A549 (cell line): ENCODE measurements at regions not wholly inside any gene's neighbourhood (a gene's known extent, or its start where the extent isn't known, plus 50 kb on each side); places are given as distances from the start of the nearest gene placed in this dataset.
"Not testable (repeated sequence)": the region's sequence is repeated elsewhere in the genome, so short reads cannot be mapped to it uniquely, and the experiment has no call there.

ENCODE experiments used
- ATAC-seq, 2 experiments: fragments of 200-7000 bp in 1 of 2; fragments of >200 bp in 1 of 2; cut with Nextera tagmentation in 1 of 2; cut with Tn5 transposase in 1 of 2; 3 replicates each; pipeline versions ENCODE4 v1.8.0 to v1.9.1; 2018 to 2020; ENCODE audit warnings: mild to moderate bottlenecking in 1 of 2, moderate library complexity in 1 of 2
- CTCF ChIA-PET: fragments of 300-600 bp; sonication (Branson Sonifier 250); formaldehyde crosslinking; extraction: SDS; loops from one replicate; lab custom pipeline; 2021; ENCODE audit warnings: antibody characterized with exemption, inconsistent platforms; lab: Yijun Ruan, JAX
- POLR2A ChIA-PET: fragments of 350-600 bp; formaldehyde crosslinking; extraction: SDS; loops from one replicate; lab custom pipeline; 2021; ENCODE audit warnings: antibody characterized with exemption, inconsistent platforms; lab: Yijun Ruan, JAX
- DNase-seq, 2 experiments: peaks; one replicate each; pipeline versions ENCODE4 v3.0.0 to v3.0.0-alpha.2; 2011 to 2016; ENCODE audit warnings: low read depth in 1 of 2, low spot score in 1 of 2
- FAIRE-seq: peaks from 2 replicates; lab custom pipeline; 2011; peaks lifted over from hg19 to GRCh38; lab: Jason Lieb, UNC
- H3K27ac ChIP-seq, 2 experiments: fragments of >200 bp; sonication (Bioruptor Twin); formaldehyde crosslinking; 3 replicates each; pipeline ENCODE4 v1.5.1; 2016 to 2017
- H3K4me1 ChIP-seq: fragments of >200 bp; sonication (Bioruptor Twin); formaldehyde crosslinking; 3 replicates; pipeline ENCODE4 v1.6.1; 2016
- H3K4me2 ChIP-seq: fragments of >200 bp; sonication (Bioruptor Twin); formaldehyde crosslinking; 3 replicates; pipeline ENCODE4 v1.6.1; 2016
- H3K4me3 ChIP-seq: fragments of >200 bp; sonication (Bioruptor Twin); formaldehyde crosslinking; 3 replicates; pipeline ENCODE4 v1.5.1; 2016
- H3K9me3 ChIP-seq: fragments of >200 bp; sonication (Bioruptor Twin); formaldehyde crosslinking; 3 replicates; pipeline ENCODE4 v1.6.1; 2016
- CBX2 ChIP-seq: fragments of 200-600 bp; sonication (generic); IDR thresholded peaks from 2 replicates; pipeline ENCODE4 v1.6.1; 2016; ENCODE audit warnings: low read depth, mild to moderate bottlenecking, borderline replicate concordance
- CHD4 ChIP-seq: fragments of 200-600 bp; sonication (generic); IDR thresholded peaks from 2 replicates; pipeline ENCODE4 v1.6.1; 2016; ENCODE audit warnings: antibody characterized with exemption, mild to moderate bottlenecking, borderline replicate concordance
- EP300 ChIP-seq, 2 experiments: fragments of >200 bp; sonication (Bioruptor Twin); formaldehyde crosslinking; IDR thresholded peaks; 2 replicates in 1 of 2; 3 replicates in 1 of 2; pipeline ENCODE4 v1.6.1; 2016 to 2017
- FOXS1 ChIP-seq: fragments of 250-450 bp; sonication (Bioruptor Pico); IDR thresholded peaks from 2 replicates; pipeline ENCODE4 v1.5.0; 2020; ENCODE audit warnings: mild to moderate bottlenecking, moderate library complexity
- HDAC2 ChIP-seq: fragments of 200-600 bp; sonication (generic); IDR thresholded peaks from 2 replicates; pipeline ENCODE4 v1.6.1; 2016
- HOXB5 ChIP-seq: fragments of 250-450 bp; sonication (Bioruptor Pico); IDR thresholded peaks from 2 replicates; pipeline ENCODE4 v1.5.0; 2020; ENCODE audit warnings: mild to moderate bottlenecking, moderate library complexity
- MAFK ChIP-seq: fragments of 450-650 bp; IDR thresholded peaks from 2 replicates; pipeline ENCODE4 v1.6.1; 2014; ENCODE audit not compliant: partially characterized antibody
- NFE2L2 ChIP-seq: fragments of 150-350 bp; conservative IDR thresholded peaks from 2 replicates; pipeline ENCODE4 v1.6.1; 2014; ENCODE audit warnings: low read length
- NPAS2 ChIP-seq: fragments of 250-450 bp; sonication (Bioruptor Pico); IDR thresholded peaks from 2 replicates; pipeline ENCODE4 v1.8.0; 2022; ENCODE audit warnings: mild to moderate bottlenecking, moderate library complexity, borderline replicate concordance
- NR3C1 ChIP-seq: fragments of >200 bp; sonication (Bioruptor Twin); formaldehyde crosslinking; IDR thresholded peaks from 3 replicates; pipeline ENCODE4 v1.6.1; 2017
- SMC3 ChIP-seq: fragments of >200 bp; sonication (Bioruptor Twin); formaldehyde crosslinking; IDR thresholded peaks from 3 replicates; pipeline ENCODE4 v1.6.1; 2018; ENCODE audit warnings: inconsistent platforms
- ZSCAN20 ChIP-seq: fragments of 250-450 bp; sonication (Bioruptor Pico); IDR thresholded peaks from 2 replicates; pipeline ENCODE4 v1.8.0; 2022; ENCODE audit warnings: mild to moderate bottlenecking, moderate library complexity
- WGBS: methylation state at CpG from one replicate; pipeline ENCODE4 v1.1.6; 2017; ENCODE audit errors: missing lambda C conversion rate; 5-methylcytosine and 5-hydroxymethylcytosine counted together
- TF ChIP-seq, protein P1 (sequence below): fragments of 250-450 bp; sonication (Bioruptor Pico); IDR thresholded peaks from 2 replicates; pipeline ENCODE4 v1.5.0; 2020; ENCODE audit warnings: low read depth, mild to moderate bottlenecking, moderate library complexity
- TF ChIP-seq, protein P2 (sequence below): fragments of >200 bp; sonication (Bioruptor Twin); formaldehyde crosslinking; IDR thresholded peaks from 3 replicates; pipeline ENCODE4 v1.6.1; 2016
- TF ChIP-seq, protein P3 (sequence below): fragments of 150-350 bp; IDR thresholded peaks from 2 replicates; pipeline ENCODE4 v1.6.1; 2014; ENCODE audit warnings: low read depth, mild to moderate bottlenecking, low read length
- TF ChIP-seq, protein P4 (sequence below): fragments of >200 bp; sonication (Bioruptor Twin); formaldehyde crosslinking; IDR thresholded peaks from 3 replicates; pipeline ENCODE4 v1.5.1; 2016

DNA sequence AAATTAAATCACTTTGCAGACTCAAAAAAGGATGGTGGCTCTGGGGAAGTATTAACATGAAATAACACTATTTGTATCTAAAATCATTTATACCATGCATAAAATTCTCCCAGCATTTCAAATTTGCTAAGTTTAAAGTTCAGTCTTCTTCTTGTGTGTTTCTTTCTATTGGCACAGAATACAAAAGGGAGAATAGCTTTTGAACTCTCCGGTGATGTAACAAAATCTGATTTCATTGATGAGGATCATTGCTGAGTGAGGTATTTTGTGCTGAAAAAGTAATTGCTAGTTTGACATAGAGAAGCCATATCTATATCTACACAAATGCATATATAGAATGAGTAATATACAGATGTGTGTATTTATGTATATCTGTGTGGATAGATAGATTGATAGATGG, 174.8 kb downstream of the LACC1 start:
- Histone ChIP-seq H3K4me3 (no peak overlapping the region), H3K9me3 (no peaks in the 10 kb centered on the region), H3K4me1 (peaks cover 38% of the 10 kb centered on the region), H3K4me2 (no peak overlapping the region), H3K27ac (no peak overlapping the region)
- 100% methylated on average over 1 of the region's 1 CpG for WGBS
- no peak for ATAC-seq
- CTCF ChIA-PET, result no interaction called here
- FAIRE-seq, result no peak
- POLR2A ChIA-PET, result no interaction called here
- DNase-seq, result no peak
- TF ChIP-seq FOXS1 (CRISPR knock-in tag) (no peak), SMC3 (no peak), CBX2 (no peak), MAFK (no peak), HDAC2 (no peak), HOXB5 (CRISPR knock-in tag) (no peak), ZSCAN20 (CRISPR knock-in tag) (no peak), NPAS2 (CRISPR knock-in tag) (no peak), NR3C1 (no peak), NFE2L2 (no peak), EP300 (IDR thresholded peaks at IDR 0.05) (no peak), CHD4 (no peak)
- TF ChIP-seq, protein P1, sequence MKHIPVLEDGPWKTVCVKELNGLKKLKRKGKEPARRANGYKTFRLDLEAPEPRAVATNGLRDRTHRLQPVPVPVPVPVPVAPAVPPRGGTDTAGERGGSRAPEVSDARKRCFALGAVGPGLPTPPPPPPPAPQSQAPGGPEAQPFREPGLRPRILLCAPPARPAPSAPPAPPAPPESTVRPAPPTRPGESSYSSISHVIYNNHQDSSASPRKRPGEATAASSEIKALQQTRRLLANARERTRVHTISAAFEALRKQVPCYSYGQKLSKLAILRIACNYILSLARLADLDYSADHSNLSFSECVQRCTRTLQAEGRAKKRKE (CRISPR knock-in tag), result no peak
- TF ChIP-seq, protein P2, sequence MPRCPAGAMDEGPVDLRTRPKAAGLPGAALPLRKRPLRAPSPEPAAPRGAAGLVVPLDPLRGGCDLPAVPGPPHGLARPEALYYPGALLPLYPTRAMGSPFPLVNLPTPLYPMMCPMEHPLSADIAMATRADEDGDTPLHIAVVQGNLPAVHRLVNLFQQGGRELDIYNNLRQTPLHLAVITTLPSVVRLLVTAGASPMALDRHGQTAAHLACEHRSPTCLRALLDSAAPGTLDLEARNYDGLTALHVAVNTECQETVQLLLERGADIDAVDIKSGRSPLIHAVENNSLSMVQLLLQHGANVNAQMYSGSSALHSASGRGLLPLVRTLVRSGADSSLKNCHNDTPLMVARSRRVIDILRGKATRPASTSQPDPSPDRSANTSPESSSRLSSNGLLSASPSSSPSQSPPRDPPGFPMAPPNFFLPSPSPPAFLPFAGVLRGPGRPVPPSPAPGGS, result no peak
- TF ChIP-seq, protein P3, sequence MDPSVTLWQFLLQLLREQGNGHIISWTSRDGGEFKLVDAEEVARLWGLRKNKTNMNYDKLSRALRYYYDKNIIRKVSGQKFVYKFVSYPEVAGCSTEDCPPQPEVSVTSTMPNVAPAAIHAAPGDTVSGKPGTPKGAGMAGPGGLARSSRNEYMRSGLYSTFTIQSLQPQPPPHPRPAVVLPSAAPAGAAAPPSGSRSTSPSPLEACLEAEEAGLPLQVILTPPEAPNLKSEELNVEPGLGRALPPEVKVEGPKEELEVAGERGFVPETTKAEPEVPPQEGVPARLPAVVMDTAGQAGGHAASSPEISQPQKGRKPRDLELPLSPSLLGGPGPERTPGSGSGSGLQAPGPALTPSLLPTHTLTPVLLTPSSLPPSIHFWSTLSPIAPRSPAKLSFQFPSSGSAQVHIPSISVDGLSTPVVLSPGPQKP, result no peak
- TF ChIP-seq, protein P4, sequence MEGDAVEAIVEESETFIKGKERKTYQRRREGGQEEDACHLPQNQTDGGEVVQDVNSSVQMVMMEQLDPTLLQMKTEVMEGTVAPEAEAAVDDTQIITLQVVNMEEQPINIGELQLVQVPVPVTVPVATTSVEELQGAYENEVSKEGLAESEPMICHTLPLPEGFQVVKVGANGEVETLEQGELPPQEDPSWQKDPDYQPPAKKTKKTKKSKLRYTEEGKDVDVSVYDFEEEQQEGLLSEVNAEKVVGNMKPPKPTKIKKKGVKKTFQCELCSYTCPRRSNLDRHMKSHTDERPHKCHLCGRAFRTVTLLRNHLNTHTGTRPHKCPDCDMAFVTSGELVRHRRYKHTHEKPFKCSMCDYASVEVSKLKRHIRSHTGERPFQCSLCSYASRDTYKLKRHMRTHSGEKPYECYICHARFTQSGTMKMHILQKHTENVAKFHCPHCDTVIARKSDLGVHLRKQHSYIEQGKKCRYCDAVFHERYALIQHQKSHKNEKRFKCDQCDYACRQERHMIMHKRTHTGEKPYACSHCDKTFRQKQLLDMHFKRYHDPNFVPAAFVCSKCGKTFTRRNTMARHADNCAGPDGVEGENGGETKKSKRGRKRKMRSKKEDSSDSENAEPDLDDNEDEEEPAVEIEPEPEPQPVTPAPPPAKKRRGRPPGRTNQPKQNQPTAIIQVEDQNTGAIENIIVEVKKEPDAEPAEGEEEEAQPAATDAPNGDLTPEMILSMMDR, result no peak
- TF ChIP-seq, all 56 proteins: peak for 0

DNA sequence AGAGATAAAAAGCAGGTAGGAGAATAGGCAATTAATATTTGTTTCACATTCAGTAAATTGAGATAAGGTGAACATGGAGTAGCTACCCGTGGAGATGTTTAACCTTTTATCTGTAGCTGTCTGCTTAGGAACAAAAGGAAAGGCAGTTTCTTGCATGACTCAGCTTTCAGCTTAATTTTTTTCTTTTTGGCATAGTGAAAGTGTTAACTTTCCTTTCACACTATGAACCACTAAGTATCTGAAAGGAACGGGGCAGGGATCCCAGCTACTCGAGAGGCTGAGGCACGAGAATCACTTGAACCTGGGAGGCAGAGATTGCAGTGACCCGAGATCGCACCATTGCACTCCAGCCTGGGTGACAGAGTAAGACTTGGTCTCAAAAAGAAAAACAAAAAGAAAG, 176.0 kb downstream of the LACC1 start:
- DNase-seq, H3K4me3 ChIP-seq, CTCF ChIA-PET, FAIRE-seq, H3K9me3 ChIP-seq, ATAC-seq: not testable (repeated sequence)
- WGBS, result 34% methylated on average over 6 of the region's 6 CpGs
- POLR2A ChIA-PET, result interaction anchor here (0.7 kb wide), 1 partner anchor 381 kb away, joined by 4 read pairs; no protein-coding TSS in a partner anchor
- peaks cover 37% of the 10 kb centered on the region for H3K4me1 ChIP-seq
- peak overlapping the region; percentile 46 to 70 for H3K27ac ChIP-seq
- peak overlapping the region; percentile 60 for H3K4me2 ChIP-seq

DNA sequence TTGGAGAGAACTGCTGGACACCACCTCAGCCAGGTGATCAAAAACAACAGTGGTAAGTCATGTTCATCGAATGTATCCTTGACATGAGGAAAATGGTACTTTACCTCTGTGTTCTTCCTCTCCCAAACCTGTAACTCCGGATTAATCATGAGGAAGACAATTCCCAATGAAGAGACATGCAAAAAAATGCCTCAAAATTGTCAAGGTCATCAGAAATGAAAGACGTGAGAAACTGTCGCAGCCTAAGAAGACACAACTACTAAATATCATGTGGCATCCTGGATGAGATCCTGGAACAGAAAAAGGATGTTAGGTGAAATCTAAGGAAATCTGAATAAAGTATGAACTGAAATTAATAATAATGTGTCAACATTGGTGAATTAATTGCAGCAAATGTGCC, 178.4 kb downstream of the LACC1 start:
- Histone ChIP-seq H3K4me1 (peaks cover 13% of the 10 kb centered on the region), H3K27ac (no peak overlapping the region), H3K9me3 (no peaks in the 10 kb centered on the region), H3K4me2 (no peak overlapping the region), H3K4me3 (no peak overlapping the region)
- CTCF ChIA-PET, result no interaction called here
- FAIRE-seq, result no peak
- no peak for DNase-seq
- WGBS, result 71% methylated on average over 4 of the region's 4 CpGs
- no peak for ATAC-seq
- POLR2A ChIA-PET, result no interaction called here
- TF ChIP-seq MAFK, result peak; percentile 66
- TF ChIP-seq, protein P3, result no peak
